Right lobe of liver (tissue), 4 donors: ENCODE measurements at regions not wholly inside any gene's neighbourhood (a gene's known extent, or its start where the extent isn't known, plus 50 kb on each side); places are given as distances from the start of the nearest gene placed in this dataset.
"Not testable (repeated sequence)": the region's sequence is repeated elsewhere in the genome, so short reads cannot be mapped to it uniquely, and the experiment has no call there.

Experiments
- CTCF ChIP-seq, 4 donors: fragments of 200-600 bp in 3 of 4; fragments of 450-650 bp in 1 of 4; IDR thresholded peaks; one replicate each; pipeline versions ENCODE4 v1.5.1 to v1.8.0; 2016 to 2022; ENCODE audit warnings: antibody characterized with exemption in 4 of 4, mild to moderate bottlenecking in 2 of 4
- POLR2A ChIP-seq: fragments of 450-650 bp; IDR thresholded peaks from one replicate; pipeline ENCODE4 v1.6.1; 2017; ENCODE audit warnings: antibody characterized with exemption, mild to moderate bottlenecking
- donor health status: DM: no; HTN: no; CAD: no.
- donor health status: DM: no; HTN: no; CAD: no.
- donor health status: DM: no; HTN: yes; CAD: no.

GRCh38 chr18:14693051-14693450 lies 54.9 kb upstream of the ANKRD30B start:
- not testable (repeated sequence) for TF ChIP-seq CTCF (IDR thresholded peaks at IDR 0.05); POLR2A
